SK-N-SH (cell line): ENCODE measurements at regions not wholly inside any gene's neighbourhood (a gene's known extent, or its start where the extent isn't known, plus 50 kb on each side); places are given as distances from the start of the nearest gene placed in this dataset.

ENCODE experiments used
- CTCF ChIA-PET: fragments of 300-600, 350-600 bp; formaldehyde crosslinking; extraction: SDS; loops from one replicate; lab custom pipeline; 2021; lab: Yijun Ruan, JAX
- POLR2A ChIA-PET: fragments of 350-600 bp; sonication (Branson Sonifier 250); formaldehyde crosslinking; extraction: SDS; loops from one replicate; lab custom pipeline; 2020; ENCODE audit warnings: antibody characterized with exemption, inconsistent platforms; lab: Yijun Ruan, JAX
- DNase-seq: peaks from one replicate; pipeline ENCODE4 v3.0.0; 2012
- H2AFZ ChIP-seq: fragments of 200-600 bp; sonication (generic); 2 replicates; pipeline ENCODE4 v1.8.1; 2016; ENCODE audit warnings: antibody characterized with exemption, mild to moderate bottlenecking, low read depth
- H3F3A ChIP-seq: fragments of 200-600 bp; sonication (generic); replicated peaks from 2 replicates; pipeline ENCODE3; 2016; ENCODE audit warnings: antibody characterized with exemption, mild to moderate bottlenecking; ENCODE audit not compliant: insufficient read depth
- H3K27ac ChIP-seq, 2 experiments: fragments of 200-500 bp in 1 of 2; fragments of 200-600 bp in 1 of 2; sonication (Bioruptor generic) in 1 of 2; sonication (generic), shearing (Covaris generic) in 1 of 2; 2 replicates each; pipeline versions ENCODE4 v1.5.1 to v1.6.1; 2014 to 2016; ENCODE audit warnings: low read depth in 2 of 2, inconsistent platforms in 1 of 2, low read length in 1 of 2, mild to moderate bottlenecking in 1 of 2, mixed read lengths in 1 of 2
- H3K27me3 ChIP-seq: fragments of 200-600 bp; sonication (generic), shearing (Covaris generic); 2 replicates; pipeline ENCODE4 v1.6.1; 2016; ENCODE audit warnings: mixed run types; ENCODE audit not compliant: insufficient read depth
- H3K36me3 ChIP-seq, 2 experiments: fragments of 200-500 bp in 1 of 2; fragments of 200-600 bp in 1 of 2; sonication (Bioruptor generic) in 1 of 2; sonication (generic) in 1 of 2; replicated peaks in 1 of 2; 2 replicates each; pipeline versions ENCODE3 to v1.5.1; 2014 to 2016; ENCODE audit warnings: low read length in 1 of 2, mild to moderate bottlenecking in 1 of 2; ENCODE audit not compliant: insufficient read depth in 2 of 2, control insufficient read depth in 1 of 2
- H3K4me1 ChIP-seq, 2 experiments: fragments of 200-500 bp in 1 of 2; fragments of 200-600 bp in 1 of 2; sonication (Bioruptor generic) in 1 of 2; sonication (generic), shearing (Covaris generic) in 1 of 2; 2 replicates each; pipeline versions ENCODE4 v1.5.1 to v1.6.1; 2014 to 2016; ENCODE audit warnings: low read depth in 1 of 2, low read length in 1 of 2, mixed run types in 1 of 2; ENCODE audit not compliant: insufficient read depth in 2 of 2, control insufficient read depth in 1 of 2
- H3K4me2 ChIP-seq: fragments of 200-600 bp; sonication (generic), shearing (Covaris generic); 2 replicates; pipeline ENCODE4 v1.6.1; 2017; ENCODE audit warnings: mixed run types
- H3K4me3 ChIP-seq, 2 experiments: fragments of 200-500 bp in 1 of 2; fragments of 200-600 bp in 1 of 2; sonication (Bioruptor generic) in 1 of 2; sonication (generic), shearing (Covaris generic) in 1 of 2; 2 replicates each; pipeline versions ENCODE4 v1.5.1 to v1.8.1; 2014 to 2016; ENCODE audit warnings: low read depth in 2 of 2, inconsistent platforms in 1 of 2, low read length in 1 of 2, mild to moderate bottlenecking in 1 of 2, mixed read lengths in 1 of 2, moderate library complexity in 1 of 2
- H3K79me2 ChIP-seq: fragments of 200-600 bp; sonication (generic); 2 replicates; pipeline ENCODE4 v1.8.1; 2017; ENCODE audit warnings: mild to moderate bottlenecking; ENCODE audit not compliant: insufficient read depth
- H3K9ac ChIP-seq: fragments of 200-600 bp; sonication (generic); 2 replicates; pipeline ENCODE4 v1.6.1; 2017; ENCODE audit warnings: mixed run types
- H3K9me2 ChIP-seq: fragments of 200-600 bp; sonication (generic); 2 replicates; pipeline ENCODE4 v1.6.1; 2017; ENCODE audit warnings: mixed run types
- H3K9me3 ChIP-seq: fragments of 200-600 bp; sonication (generic); 2 replicates; pipeline ENCODE4 v1.6.1; 2017; ENCODE audit warnings: mixed run types, mild to moderate bottlenecking, moderate library complexity
- H4K20me1 ChIP-seq: fragments of 200-600 bp; sonication (generic); 2 replicates; pipeline ENCODE4 v1.6.1; 2017; ENCODE audit warnings: mild to moderate bottlenecking, mixed run types; ENCODE audit not compliant: insufficient read depth
- EZH2phosphoT487 ChIP-seq: fragments of 200-600 bp; sonication (generic); IDR thresholded peaks from 2 replicates; pipeline ENCODE4 v1.6.1; 2017; ENCODE audit warnings: low read depth, mixed run types, mild to moderate bottlenecking, antibody characterized with exemption, moderate library complexity, borderline replicate concordance
- FOXM1 ChIP-seq: IDR thresholded peaks from 2 replicates; pipeline ENCODE4 v1.4.0; 2012; ENCODE audit warnings: low read depth, mild to moderate bottlenecking
- MAX ChIP-seq: IDR thresholded peaks from 2 replicates; pipeline ENCODE4 v1.4.0; 2012; ENCODE audit warnings: low read depth
- MEF2A ChIP-seq: IDR thresholded peaks from 2 replicates; pipeline ENCODE4 v1.4.0; 2012; ENCODE audit warnings: low read depth, borderline replicate concordance
- MXI1 ChIP-seq: IDR thresholded peaks from 2 replicates; pipeline ENCODE4 v1.6.1; 2012; ENCODE audit warnings: mild to moderate bottlenecking, low read depth, low read length, improper control_type of control experiment
- NRF1 ChIP-seq: IDR thresholded peaks from 2 replicates; pipeline ENCODE4 v1.6.1; 2012; ENCODE audit warnings: low read depth, mild to moderate bottlenecking, low read length
- PBX3 ChIP-seq: IDR thresholded peaks from 2 replicates; pipeline ENCODE4; 2012
- POLR2AphosphoS5 ChIP-seq: IDR thresholded peaks from 2 replicates; pipeline ENCODE4 v1.6.1; 2012; ENCODE audit warnings: low read depth, low read length
- RCOR1 ChIP-seq: fragments of 150-350 bp; IDR thresholded peaks from 2 replicates; pipeline ENCODE4 v1.6.1; 2017; ENCODE audit warnings: antibody characterized with exemption, low read length
- REST ChIP-seq: IDR thresholded peaks from 2 replicates; pipeline ENCODE4 v1.6.1; 2012; ENCODE audit warnings: mild to moderate bottlenecking, low read depth, low read length, moderate library complexity
- RFX5 ChIP-seq: IDR thresholded peaks from 2 replicates; pipeline ENCODE4 v1.6.1; 2012; ENCODE audit warnings: mild to moderate bottlenecking, improper control_type of control experiment, low read length
- RXRA ChIP-seq: IDR thresholded peaks from 2 replicates; pipeline ENCODE4 v1.4.0; 2012; ENCODE audit warnings: low read depth, mild to moderate bottlenecking, borderline replicate concordance
- TAF1 ChIP-seq: IDR thresholded peaks from 2 replicates; pipeline ENCODE4 v1.6.1; 2012; ENCODE audit warnings: low read depth, mild to moderate bottlenecking, low read length, moderate library complexity, borderline replicate concordance
- TCF12 ChIP-seq: IDR thresholded peaks from 2 replicates; pipeline ENCODE4 v1.4.0; 2012
- TEAD4 ChIP-seq: IDR thresholded peaks from 2 replicates; pipeline ENCODE4 v1.4.0; 2012; ENCODE audit warnings: mild to moderate bottlenecking, borderline replicate concordance; ENCODE audit not compliant: insufficient read depth
- USF1 ChIP-seq: IDR thresholded peaks from 2 replicates; pipeline ENCODE4 v1.4.0; 2012; ENCODE audit warnings: low read depth, borderline replicate concordance
- ZBTB33 ChIP-seq: IDR thresholded peaks from 2 replicates; pipeline ENCODE4 v1.4.0; 2012; ENCODE audit warnings: low read depth, borderline replicate concordance
- WGBS: methylation state at CpG from one replicate; pipeline ENCODE4 v1.1.6; 2017; ENCODE audit warnings: low lambda C conversion rate; 5-methylcytosine and 5-hydroxymethylcytosine counted together

- TF ChIP-seq POLR2AphosphoS5 (no peak), NRF1 (no peak), MEF2A (no peak), PBX3 (no peak), RFX5 (no peak), RCOR1 (no peak), RXRA (no peak), TCF12 (no peak), EZH2phosphoT487 (no peak), FOXM1 (no peak), MAX (no peak), TAF1 (no peak), MXI1 (no peak), REST (no peak), USF1 (no peak), TEAD4 (no peak), ZBTB33 (no peak)
- Histone ChIP-seq H3K79me2 (no peaks in the 10 kb centered on the region), H3K4me3 (no peak overlapping the region), H3K36me3 (no peaks in the 10 kb centered on the region), H3K27me3 (no peaks in the 10 kb centered on the region), H3F3A (no peaks in the 10 kb centered on the region), H3K4me1 (no peaks in the 10 kb centered on the region), H3K27ac (no peak overlapping the region), H3K4me2 (no peak overlapping the region), H3K9me2 (no peaks in the 10 kb centered on the region), H2AFZ (no peak overlapping the region), H3K9ac (no peak overlapping the region), H3K9me3 (peaks cover 8% of the 10 kb centered on the region; the same call in 1 of the 2 replicates), H4K20me1 (no peaks in the 10 kb centered on the region)
- POLR2A ChIA-PET, result no interaction called here
- CTCF ChIA-PET, result no interaction called here
- 0% methylated on average over 1 of the region's 1 CpG for WGBS
- no peak for DNase-seq
Measured at GRCh38 chr9:31983895-31984294, 400.5 kb upstream of the ACO1 start.
